HCT116 (cell line): ENCODE measurements at regions not wholly inside any gene's neighbourhood (a gene's known extent, or its start where the extent isn't known, plus 50 kb on each side); places are given as distances from the start of the nearest gene placed in this dataset.

Source experiments
- ATAC-seq: fragments of 200-7000 bp; cut with Tn5 transposase; 2 replicates; pipeline ENCODE4 v1.9.1; 2020; ENCODE audit warnings: mild to moderate bottlenecking, moderate library complexity
- BruUV-seq: library from RNA; stranded (reverse); fragments of 400-500 nt; replicated peaks from 2 replicates; lab custom pipeline; 2021; lab: Mats Ljungman, UMichigan
- CTCF ChIA-PET: fragments of 300-600 bp; sonication (Branson Sonifier 250); formaldehyde crosslinking; loops from one replicate; lab custom pipeline; 2021; ENCODE audit warnings: antibody characterized with exemption; lab: Charles Lee
- POLR2A ChIA-PET: fragments of 300-600, 350-600 bp; sonication (Branson Sonifier 250); formaldehyde crosslinking; loops from one replicate; lab custom pipeline; 2021; ENCODE audit warnings: antibody characterized with exemption; lab: Charles Lee
- RAD21 ChIA-PET, 2 experiments: fragments of 300-600 bp; sonication (Branson Sonifier 250); formaldehyde crosslinking; loops; one replicate each; lab custom pipeline; 2023; ENCODE audit warnings: low total read pairs in 2 of 2; ENCODE audit not compliant: uncharacterized antibody in 2 of 2, unreplicated experiment in 2 of 2, low non-redundant PET in 1 of 2; lab: Charles Lee
- DNase-seq: peaks from one replicate; pipeline ENCODE4 v3.0.0-alpha.2; 2010; ENCODE audit warnings: low read depth, low spot score
- H2AFZ ChIP-seq: fragments of 200-600 bp; shearing (Covaris generic), sonication (generic); 2 replicates; pipeline ENCODE4 v1.6.1; 2017; ENCODE audit warnings: low read depth, mixed run types, mixed read lengths, antibody characterized with exemption, low read length; ENCODE audit not compliant: poor library complexity, severe bottlenecking
- H3K27ac ChIP-seq: 2 replicates; pipeline ENCODE4 v1.5.1; 2012; ENCODE audit warnings: low read depth, low read length
- H3K27me3 ChIP-seq: fragments of 200-600 bp; sonication (generic); 2 replicates; pipeline ENCODE4 v1.6.1; 2016; ENCODE audit warnings: mixed run types, low read length, mixed read lengths; ENCODE audit not compliant: insufficient read depth
- H3K36me3 ChIP-seq, 2 experiments: fragments of 200-500 bp in 1 of 2; fragments of 200-600 bp in 1 of 2; sonication (Bioruptor generic) in 1 of 2; sonication (generic) in 1 of 2; 2 replicates each; pipeline versions ENCODE4 v1.5.1 to v1.6.1; 2014 to 2016; ENCODE audit warnings: low read length in 2 of 2, inconsistent platforms in 1 of 2, mixed read lengths in 1 of 2, mixed run types in 1 of 2; ENCODE audit not compliant: insufficient read depth in 2 of 2, control insufficient read depth in 1 of 2
- H3K4me1 ChIP-seq, 2 experiments: fragments of 200-600 bp in 1 of 2; sonication (generic) in 1 of 2; 2 replicates each; pipeline versions ENCODE4 v1.5.1 to v1.6.1; 2012 to 2017; ENCODE audit warnings: low read length in 2 of 2, inconsistent platforms in 1 of 2, mild to moderate bottlenecking in 1 of 2, mixed read lengths in 1 of 2, mixed run types in 1 of 2, moderate library complexity in 1 of 2; ENCODE audit not compliant: insufficient read depth in 2 of 2, control insufficient read depth in 1 of 2
- H3K4me2 ChIP-seq: fragments of 200-600 bp; sonication (generic); 2 replicates; pipeline ENCODE4 v1.6.1; 2017; ENCODE audit warnings: mixed run types, low read length, mixed read lengths
- H3K4me3 ChIP-seq, 2 experiments: fragments of 200-600 bp in 1 of 2; sonication (generic) in 1 of 2; replicated peaks in 1 of 2; 2 replicates each; pipeline ENCODE4 v1.5.1; 2011 to 2016; ENCODE audit warnings: low read length in 2 of 2, control low read depth in 1 of 2, low read depth in 1 of 2, mild to moderate bottlenecking in 1 of 2, mixed read lengths in 1 of 2, mixed run types in 1 of 2
- H3K79me2 ChIP-seq: fragments of 200-600 bp; sonication (generic); 2 replicates; pipeline ENCODE4 v1.6.1; 2017; ENCODE audit warnings: mild to moderate bottlenecking, mixed run types, low read length, moderate library complexity, mixed read lengths; ENCODE audit not compliant: insufficient read depth
- H3K9ac ChIP-seq: fragments of 200-600 bp; sonication (generic); 2 replicates; pipeline ENCODE4 v1.6.1; 2016; ENCODE audit warnings: low read length, mixed read lengths
- H3K9me2 ChIP-seq: fragments of 200-600 bp; sonication (generic), shearing (Covaris generic); 2 replicates; pipeline ENCODE4 v1.6.1; 2017; ENCODE audit warnings: mixed run types, mild to moderate bottlenecking, moderate library complexity; ENCODE audit not compliant: insufficient read depth
- H3K9me3 ChIP-seq, 2 experiments: fragments of 200-500 bp in 1 of 2; fragments of 200-600 bp in 1 of 2; sonication (Bioruptor generic) in 1 of 2; sonication (generic) in 1 of 2; 2 replicates each; pipeline ENCODE4 v1.6.1; 2014 to 2017; ENCODE audit warnings: low read length in 2 of 2, mixed read lengths in 2 of 2, inconsistent platforms in 1 of 2, low read depth in 1 of 2, mild to moderate bottlenecking in 1 of 2, mixed run types in 1 of 2, moderate library complexity in 1 of 2; ENCODE audit not compliant: control insufficient read depth in 1 of 2, insufficient read depth in 1 of 2
- H4K20me1 ChIP-seq: fragments of 200-600 bp; sonication (generic), shearing (Covaris generic); 2 replicates; pipeline ENCODE4 v1.6.1; 2017; ENCODE audit warnings: mixed run types, mild to moderate bottlenecking, moderate library complexity; ENCODE audit not compliant: insufficient read depth
- CBX3 ChIP-seq: IDR thresholded peaks from 2 replicates; pipeline ENCODE4 v1.6.1; 2012; ENCODE audit warnings: low read depth
- CEBPB ChIP-seq: IDR thresholded peaks from 2 replicates; pipeline ENCODE4 v1.6.1; 2012; ENCODE audit warnings: low read depth
- EGR1 ChIP-seq: IDR thresholded peaks from 2 replicates; pipeline ENCODE4 v1.6.1; 2012; ENCODE audit warnings: low read depth
- ELF1 ChIP-seq: IDR thresholded peaks from 2 replicates; pipeline ENCODE4 v1.6.1; 2012; ENCODE audit warnings: low read depth, borderline replicate concordance
- EZH2 ChIP-seq: fragments of 200-600 bp; sonication (generic); IDR thresholded peaks from 2 replicates; pipeline ENCODE4 v1.6.1; 2017; ENCODE audit warnings: antibody characterized with exemption, mixed run types
- JUND ChIP-seq: IDR thresholded peaks from 2 replicates; pipeline ENCODE4 v1.6.1; 2012
- MAX ChIP-seq: IDR thresholded peaks from 2 replicates; pipeline ENCODE4 v1.6.1; 2012
- POLR2A ChIP-seq: IDR thresholded peaks from 2 replicates; pipeline ENCODE4 v1.7.0; 2011; ENCODE audit warnings: borderline replicate concordance; ENCODE audit not compliant: insufficient read depth, insufficient read length; ENCODE audit errors: extremely low read depth
- POLR2AphosphoS5 ChIP-seq: IDR thresholded peaks from 2 replicates; pipeline ENCODE4 v1.6.1; 2011; ENCODE audit warnings: mild to moderate bottlenecking, low read depth, low read length, moderate library complexity
- RAD21 ChIP-seq: IDR thresholded peaks from 2 replicates; pipeline ENCODE4 v1.6.1; 2012; ENCODE audit warnings: low read depth, mild to moderate bottlenecking
- SIN3A ChIP-seq: IDR thresholded peaks from 2 replicates; pipeline ENCODE4 v1.6.1; 2012; ENCODE audit warnings: low read depth
- SP1 ChIP-seq: IDR thresholded peaks from 2 replicates; pipeline ENCODE4 v1.6.1; 2012; ENCODE audit warnings: low read depth
- SRF ChIP-seq: IDR thresholded peaks from 2 replicates; pipeline ENCODE4 v1.6.1; 2012; ENCODE audit warnings: low read depth
- TCF7L2 ChIP-seq: IDR thresholded peaks from 2 replicates; pipeline ENCODE4 v1.7.0; 2011; ENCODE audit warnings: borderline replicate concordance, inconsistent platforms; ENCODE audit not compliant: insufficient read depth, insufficient read length; ENCODE audit errors: extremely low read depth
- YY1 ChIP-seq: IDR thresholded peaks from 2 replicates; pipeline ENCODE4 v1.6.1; 2011; ENCODE audit warnings: low read length, low read depth, moderate library complexity, mild to moderate bottlenecking; ENCODE audit not compliant: insufficient replicate concordance; ENCODE audit errors: extremely low read depth
- ZFX ChIP-seq: fragments of 450-650 bp; IDR thresholded peaks from 2 replicates; pipeline ENCODE4 v1.6.1; 2017
- ZNF274 ChIP-seq: fragments of 200-500 bp; sonication (Bioruptor generic); IDR thresholded peaks from 2 replicates; pipeline ENCODE4 v1.6.1; 2014; ENCODE audit warnings: mild to moderate bottlenecking, low read depth, low read length, inconsistent platforms
- intact Hi-C: fragments of 100-400 bp; cut with micrococcal nuclease; formaldehyde crosslinking; loops from 2 replicates; pipeline ENCODE4 v1.10.0; 2022
- TF ChIP-seq, protein P1 (sequence below): IDR thresholded peaks from 2 replicates; pipeline ENCODE4 v1.6.1; 2012
- TF ChIP-seq, protein P2 (sequence below): IDR thresholded peaks from 2 replicates; pipeline ENCODE4 v1.6.1; 2012; ENCODE audit warnings: low read depth
- TF ChIP-seq, protein P3 (sequence below), 3 experiments: fragments of 200-600 bp in 1 of 3; sonication (generic) in 1 of 3; IDR thresholded peaks in 2 of 3; conservative IDR thresholded peaks in 1 of 3; 2 replicates each; pipeline ENCODE4 v1.5.1; 2012 to 2017; ENCODE audit warnings: low read depth in 2 of 3, low read length in 2 of 3, antibody characterized with exemption in 1 of 3, borderline replicate concordance in 1 of 3, control low read depth in 1 of 3, mild to moderate bottlenecking in 1 of 3, mixed read lengths in 1 of 3, mixed run types in 1 of 3, moderate library complexity in 1 of 3; ENCODE audit not compliant: insufficient read depth in 1 of 3

DNA sequence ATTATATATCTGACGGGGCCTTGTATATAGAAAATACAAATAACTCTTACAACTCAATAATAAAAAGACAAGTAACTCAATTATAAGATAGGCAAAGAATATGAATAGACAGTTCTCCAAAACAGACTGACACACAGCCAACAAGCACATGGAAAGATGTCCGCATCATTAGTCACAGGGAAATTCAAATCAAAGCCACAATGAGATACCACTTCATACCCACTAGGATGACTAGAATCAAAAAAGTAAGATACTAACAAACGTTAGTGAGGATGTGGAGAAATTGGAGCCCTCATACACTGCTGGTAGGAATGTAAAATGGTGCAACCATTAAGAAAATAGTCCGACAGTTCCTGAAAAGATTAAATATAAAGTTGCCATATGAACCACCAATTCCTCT, 115.7 kb downstream of the RCHY1 start:
- Histone ChIP-seq H4K20me1 (no peaks in the 10 kb centered on the region), H3K27me3 (no peaks in the 10 kb centered on the region), H3K9ac (no peak overlapping the region), H2AFZ (no peak overlapping the region), H3K36me3 (no peaks in the 10 kb centered on the region), H3K4me3 (no peak overlapping the region), H3K9me2 (no peaks in the 10 kb centered on the region), H3K4me1 (no peaks in the 10 kb centered on the region), H3K79me2 (no peaks in the 10 kb centered on the region), H3K27ac (no peak overlapping the region), H3K9me3 (no peaks in the 10 kb centered on the region), H3K4me2 (no peak overlapping the region)
- RAD21 ChIA-PET, result no interaction called here
- ATAC-seq (no peak), DNase-seq (no peak)
- CTCF ChIA-PET, result no interaction called here
- intact Hi-C loops, result no loop called here
- POLR2A ChIA-PET, result no interaction called here
- TF ChIP-seq TCF7L2 (no peak), RAD21 (no peak), SIN3A (no peak), SP1 (no peak), EGR1 (no peak), CBX3 (no peak), ZNF274 (no peak), SRF (no peak), CEBPB (no peak), ELF1 (no peak), MAX (no peak), YY1 (no peak), POLR2A (no peak), POLR2AphosphoS5 (no peak), EZH2 (no peak), ZFX (no peak), JUND (no peak)
- TF ChIP-seq, protein P1, sequence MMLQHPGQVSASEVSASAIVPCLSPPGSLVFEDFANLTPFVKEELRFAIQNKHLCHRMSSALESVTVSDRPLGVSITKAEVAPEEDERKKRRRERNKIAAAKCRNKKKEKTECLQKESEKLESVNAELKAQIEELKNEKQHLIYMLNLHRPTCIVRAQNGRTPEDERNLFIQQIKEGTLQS, result no peak
- TF ChIP-seq, protein P2, sequence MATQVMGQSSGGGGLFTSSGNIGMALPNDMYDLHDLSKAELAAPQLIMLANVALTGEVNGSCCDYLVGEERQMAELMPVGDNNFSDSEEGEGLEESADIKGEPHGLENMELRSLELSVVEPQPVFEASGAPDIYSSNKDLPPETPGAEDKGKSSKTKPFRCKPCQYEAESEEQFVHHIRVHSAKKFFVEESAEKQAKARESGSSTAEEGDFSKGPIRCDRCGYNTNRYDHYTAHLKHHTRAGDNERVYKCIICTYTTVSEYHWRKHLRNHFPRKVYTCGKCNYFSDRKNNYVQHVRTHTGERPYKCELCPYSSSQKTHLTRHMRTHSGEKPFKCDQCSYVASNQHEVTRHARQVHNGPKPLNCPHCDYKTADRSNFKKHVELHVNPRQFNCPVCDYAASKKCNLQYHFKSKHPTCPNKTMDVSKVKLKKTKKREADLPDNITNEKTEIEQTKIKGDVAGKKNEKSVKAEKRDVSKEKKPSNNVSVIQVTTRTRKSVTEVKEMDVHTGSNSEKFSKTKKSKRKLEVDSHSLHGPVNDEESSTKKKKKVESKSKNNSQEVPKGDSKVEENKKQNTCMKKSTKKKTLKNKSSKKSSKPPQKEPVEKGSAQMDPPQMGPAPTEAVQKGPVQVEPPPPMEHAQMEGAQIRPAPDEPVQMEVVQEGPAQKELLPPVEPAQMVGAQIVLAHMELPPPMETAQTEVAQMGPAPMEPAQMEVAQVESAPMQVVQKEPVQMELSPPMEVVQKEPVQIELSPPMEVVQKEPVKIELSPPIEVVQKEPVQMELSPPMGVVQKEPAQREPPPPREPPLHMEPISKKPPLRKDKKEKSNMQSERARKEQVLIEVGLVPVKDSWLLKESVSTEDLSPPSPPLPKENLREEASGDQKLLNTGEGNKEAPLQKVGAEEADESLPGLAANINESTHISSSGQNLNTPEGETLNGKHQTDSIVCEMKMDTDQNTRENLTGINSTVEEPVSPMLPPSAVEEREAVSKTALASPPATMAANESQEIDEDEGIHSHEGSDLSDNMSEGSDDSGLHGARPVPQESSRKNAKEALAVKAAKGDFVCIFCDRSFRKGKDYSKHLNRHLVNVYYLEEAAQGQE, result no peak
- TF ChIP-seq, protein P3, sequence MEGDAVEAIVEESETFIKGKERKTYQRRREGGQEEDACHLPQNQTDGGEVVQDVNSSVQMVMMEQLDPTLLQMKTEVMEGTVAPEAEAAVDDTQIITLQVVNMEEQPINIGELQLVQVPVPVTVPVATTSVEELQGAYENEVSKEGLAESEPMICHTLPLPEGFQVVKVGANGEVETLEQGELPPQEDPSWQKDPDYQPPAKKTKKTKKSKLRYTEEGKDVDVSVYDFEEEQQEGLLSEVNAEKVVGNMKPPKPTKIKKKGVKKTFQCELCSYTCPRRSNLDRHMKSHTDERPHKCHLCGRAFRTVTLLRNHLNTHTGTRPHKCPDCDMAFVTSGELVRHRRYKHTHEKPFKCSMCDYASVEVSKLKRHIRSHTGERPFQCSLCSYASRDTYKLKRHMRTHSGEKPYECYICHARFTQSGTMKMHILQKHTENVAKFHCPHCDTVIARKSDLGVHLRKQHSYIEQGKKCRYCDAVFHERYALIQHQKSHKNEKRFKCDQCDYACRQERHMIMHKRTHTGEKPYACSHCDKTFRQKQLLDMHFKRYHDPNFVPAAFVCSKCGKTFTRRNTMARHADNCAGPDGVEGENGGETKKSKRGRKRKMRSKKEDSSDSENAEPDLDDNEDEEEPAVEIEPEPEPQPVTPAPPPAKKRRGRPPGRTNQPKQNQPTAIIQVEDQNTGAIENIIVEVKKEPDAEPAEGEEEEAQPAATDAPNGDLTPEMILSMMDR (IDR thresholded peaks at IDR 0.05 in 2 of 3, conservative IDR thresholded peaks at IDR 0.05 in 1 of 3; ENCODE audit: borderline replicate concordance in 1 of 3, insufficient read depth in 1 of 3, low read depth in 2 of 3, low read length in 2 of 3), result no peak
- TF ChIP-seq, all 23 proteins: peak for 0
- BruUV-seq, result no TSS peak
